Type B pancreatic cell (in vitro differentiated cells): ENCODE measurements at regions not wholly inside any gene's neighbourhood (a gene's known extent, or its start where the extent isn't known, plus 50 kb on each side); places are given as distances from the start of the nearest gene placed in this dataset.

Source experiments
- DNase-seq: peaks from one replicate; pipeline ENCODE4 v3.0.0; 2021; ENCODE audit warnings: mixed read lengths; ENCODE audit not compliant: unreplicated experiment; ENCODE audit errors: extremely low spot score
- H3K27ac Mint-ChIP-seq: 2 replicates; pipeline ENCODE4 v1.8.0; 2021; ENCODE audit warnings: mild to moderate bottlenecking, mixed read lengths
- H3K27me3 Mint-ChIP-seq: 2 replicates; pipeline ENCODE4 v1.8.0; 2021; ENCODE audit warnings: mixed read lengths
- H3K36me3 Mint-ChIP-seq: 2 replicates; pipeline ENCODE4 v1.8.0; 2021; ENCODE audit warnings: mixed read lengths
- H3K4me1 Mint-ChIP-seq: one replicate; pipeline ENCODE4 v1.8.0; 2021; ENCODE audit warnings: mixed read lengths; ENCODE audit not compliant: unreplicated experiment
- H3K4me3 Mint-ChIP-seq: 2 replicates; pipeline ENCODE4 v1.8.0; 2021; ENCODE audit warnings: mild to moderate bottlenecking, mixed read lengths
- H3K9me3 Mint-ChIP-seq: 2 replicates; pipeline ENCODE4 v1.8.0; 2021; ENCODE audit warnings: mixed read lengths
- TF ChIP-seq, protein P1 (sequence below): fragments of 200-600 bp; sonication (generic); conservative IDR thresholded peaks from 2 replicates; pipeline ENCODE4 v1.5.0; 2021; ENCODE audit warnings: antibody characterized with exemption, mild to moderate bottlenecking

DNA sequence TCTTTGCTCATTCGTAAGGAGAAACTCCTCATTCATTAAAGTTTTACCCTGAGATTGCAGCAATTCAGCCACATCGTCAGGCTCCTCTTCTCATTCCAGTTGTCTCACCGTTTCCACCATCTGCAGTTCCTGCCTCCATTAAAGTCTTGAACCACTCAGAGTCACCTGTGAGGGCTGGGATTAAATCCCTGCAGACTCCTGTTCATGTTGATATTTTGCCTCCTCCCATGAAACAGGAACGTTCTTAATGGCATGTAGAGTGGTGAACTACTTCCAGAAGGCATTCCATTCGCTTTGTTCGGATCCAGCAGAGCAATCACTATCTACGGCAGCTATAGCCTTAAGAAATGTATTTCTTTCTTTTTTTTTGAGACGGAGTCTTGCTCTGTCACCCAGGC, 96.5 kb upstream of the FAM20C start:
- DNase-seq = no peak
- H3K27me3 Mint-ChIP-seq = peaks cover 25% of the 10 kb centered on the region
- H3K9me3 Mint-ChIP-seq = no peaks in the 10 kb centered on the region
- H3K27ac Mint-ChIP-seq = no peak overlapping the region
- TF ChIP-seq, protein P1, sequence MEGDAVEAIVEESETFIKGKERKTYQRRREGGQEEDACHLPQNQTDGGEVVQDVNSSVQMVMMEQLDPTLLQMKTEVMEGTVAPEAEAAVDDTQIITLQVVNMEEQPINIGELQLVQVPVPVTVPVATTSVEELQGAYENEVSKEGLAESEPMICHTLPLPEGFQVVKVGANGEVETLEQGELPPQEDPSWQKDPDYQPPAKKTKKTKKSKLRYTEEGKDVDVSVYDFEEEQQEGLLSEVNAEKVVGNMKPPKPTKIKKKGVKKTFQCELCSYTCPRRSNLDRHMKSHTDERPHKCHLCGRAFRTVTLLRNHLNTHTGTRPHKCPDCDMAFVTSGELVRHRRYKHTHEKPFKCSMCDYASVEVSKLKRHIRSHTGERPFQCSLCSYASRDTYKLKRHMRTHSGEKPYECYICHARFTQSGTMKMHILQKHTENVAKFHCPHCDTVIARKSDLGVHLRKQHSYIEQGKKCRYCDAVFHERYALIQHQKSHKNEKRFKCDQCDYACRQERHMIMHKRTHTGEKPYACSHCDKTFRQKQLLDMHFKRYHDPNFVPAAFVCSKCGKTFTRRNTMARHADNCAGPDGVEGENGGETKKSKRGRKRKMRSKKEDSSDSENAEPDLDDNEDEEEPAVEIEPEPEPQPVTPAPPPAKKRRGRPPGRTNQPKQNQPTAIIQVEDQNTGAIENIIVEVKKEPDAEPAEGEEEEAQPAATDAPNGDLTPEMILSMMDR = no peak
- no peaks in the 10 kb centered on the region for H3K36me3 Mint-ChIP-seq
- no peak overlapping the region for H3K4me3 Mint-ChIP-seq
- peaks cover 5% of the 10 kb centered on the region for H3K4me1 Mint-ChIP-seq

DNA sequence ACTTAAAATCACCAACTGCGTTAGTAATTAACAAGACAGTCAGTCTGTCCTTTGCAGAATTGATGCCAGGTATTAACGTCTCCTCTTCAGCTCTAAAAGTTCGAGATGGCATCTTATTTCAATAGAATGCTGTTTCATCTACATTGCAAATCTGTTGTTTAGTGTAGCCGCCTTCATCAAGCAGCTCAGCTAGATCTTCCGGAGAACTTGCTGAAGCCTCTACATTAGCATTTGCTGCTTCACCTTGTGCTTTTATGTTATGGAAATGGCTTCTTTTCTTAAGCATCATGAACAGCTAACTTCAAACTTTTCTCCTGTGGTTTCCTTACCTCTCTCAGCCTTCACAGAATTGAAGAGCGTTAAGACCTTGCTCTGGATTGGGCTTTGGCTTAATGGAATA, 95.5 kb upstream of the FAM20C start:
- peaks cover 5% of the 10 kb centered on the region for H3K4me1 Mint-ChIP-seq
- no peaks in the 10 kb centered on the region for H3K36me3 Mint-ChIP-seq
- H3K4me3 Mint-ChIP-seq = no peak overlapping the region
- DNase-seq = no peak
- H3K27me3 Mint-ChIP-seq = peaks cover 22% of the 10 kb centered on the region
- no peaks in the 10 kb centered on the region for H3K9me3 Mint-ChIP-seq
- TF ChIP-seq, protein P1 = no peak
- no peak overlapping the region for H3K27ac Mint-ChIP-seq

DNA sequence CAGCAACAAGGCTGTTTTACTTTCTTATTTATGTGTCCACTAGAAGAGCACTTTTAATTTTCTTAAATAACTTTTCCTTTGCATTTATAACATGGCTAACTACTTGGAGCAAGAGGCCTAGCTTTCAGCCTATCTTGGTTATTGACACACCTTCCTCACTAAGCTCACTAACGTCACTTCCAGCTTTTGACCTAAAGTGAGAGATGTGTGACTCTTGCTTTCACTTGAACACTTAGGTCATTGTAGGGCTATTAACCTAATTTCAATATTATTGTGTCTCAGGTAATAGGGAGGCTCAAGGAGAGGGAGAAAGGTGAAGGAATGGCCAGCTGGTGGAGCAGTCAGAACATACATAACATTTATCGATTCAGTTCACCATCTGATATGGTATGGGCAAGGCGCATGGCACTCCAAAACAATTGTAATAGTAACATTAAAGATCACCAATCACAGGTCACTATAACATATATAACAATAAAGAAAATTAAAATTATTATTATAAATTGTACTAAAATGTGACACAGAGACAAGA, 95.0 kb upstream of the FAM20C start:
- peaks cover 5% of the 10 kb centered on the region for H3K4me1 Mint-ChIP-seq
- H3K27ac Mint-ChIP-seq = no peak overlapping the region
- H3K4me3 Mint-ChIP-seq = no peak overlapping the region
- H3K36me3 Mint-ChIP-seq = no peaks in the 10 kb centered on the region
- H3K9me3 Mint-ChIP-seq = no peaks in the 10 kb centered on the region
- no peak for DNase-seq
- TF ChIP-seq, protein P1 = no peak
- peaks cover 19% of the 10 kb centered on the region for H3K27me3 Mint-ChIP-seq

DNA sequence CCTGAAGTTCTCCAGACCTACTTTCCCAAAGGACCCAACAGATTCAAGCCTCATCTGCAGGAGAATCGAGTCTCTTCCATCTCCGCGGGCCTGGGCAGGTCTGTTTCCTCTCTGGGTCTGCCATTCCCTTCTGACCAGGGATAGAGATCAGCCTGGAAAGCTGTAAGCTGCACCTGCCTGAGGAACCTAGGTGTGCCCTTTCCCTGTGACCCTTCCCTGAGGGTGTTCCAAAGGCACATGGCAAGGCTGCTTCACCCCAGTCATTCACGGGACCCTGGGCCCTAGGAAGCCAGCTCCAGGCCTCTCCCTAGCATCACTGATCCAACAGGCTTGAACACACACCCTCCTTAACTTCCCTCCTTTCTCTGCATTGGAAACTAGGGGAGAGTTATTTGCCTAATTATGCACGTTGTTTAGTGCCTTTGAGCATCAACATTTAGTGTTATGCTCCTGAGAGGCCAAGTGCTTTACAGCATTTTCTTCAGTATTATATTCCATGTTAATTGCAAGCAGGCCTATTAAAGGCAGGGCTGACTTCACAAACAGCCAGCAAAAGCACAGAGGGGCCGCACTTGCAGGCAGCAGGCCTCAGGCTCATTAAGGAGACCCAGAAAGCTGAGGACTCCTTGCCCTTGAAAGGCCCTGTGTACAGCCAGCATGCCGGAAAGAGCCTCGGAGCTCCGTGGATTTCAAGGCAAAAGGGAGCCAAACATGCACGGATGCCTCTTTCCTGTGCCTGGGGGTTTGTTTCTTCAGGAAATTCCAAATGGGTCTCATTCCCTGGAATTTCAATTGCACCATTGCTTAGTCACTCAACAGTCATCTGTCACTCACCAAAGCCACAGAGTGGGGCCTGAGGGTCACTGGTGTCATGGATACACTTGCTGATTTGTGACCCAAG, 91.0 kb upstream of the FAM20C start:
- no peak for DNase-seq
- Mint-ChIP-seq H3K4me1 (no peaks in the 10 kb centered on the region), H3K27me3 (peaks cover 7% of the 10 kb centered on the region), H3K9me3 (no peaks in the 10 kb centered on the region), H3K36me3 (no peaks in the 10 kb centered on the region), H3K4me3 (no peak overlapping the region), H3K27ac (no peak overlapping the region)
- TF ChIP-seq, protein P1 = no peak

DNA sequence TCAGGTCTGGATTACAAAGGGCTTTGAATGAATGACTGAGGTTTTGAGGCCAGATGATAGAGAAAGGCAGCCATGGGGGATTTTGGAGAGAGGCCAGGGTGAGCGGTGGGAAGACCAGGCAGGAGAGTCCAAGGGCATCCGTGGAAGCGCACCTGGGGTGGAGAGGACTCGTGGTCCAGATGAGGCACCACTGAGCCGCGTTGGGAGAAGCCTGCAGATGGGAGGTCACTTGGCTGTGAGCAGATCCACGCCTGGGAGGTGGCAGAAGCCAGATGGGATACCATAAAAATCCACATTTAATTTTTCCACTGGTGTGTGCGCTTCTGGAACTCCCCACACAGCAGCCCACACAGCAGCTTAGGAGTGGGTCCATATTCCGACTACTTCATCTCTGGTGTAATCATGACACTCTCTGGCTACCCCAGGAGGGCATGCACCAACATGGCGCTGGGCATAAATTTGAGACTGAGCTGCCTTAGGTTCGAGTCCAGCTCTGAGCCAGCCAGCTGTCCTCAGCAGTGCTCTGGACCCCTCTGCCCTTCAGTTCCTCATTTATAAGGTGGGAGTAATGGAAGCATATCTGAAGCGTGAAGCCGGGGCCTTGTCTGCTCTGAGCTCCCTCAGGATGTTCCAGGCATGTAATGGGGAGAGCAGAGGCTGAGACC, 90.2 kb upstream of the FAM20C start:
- no peak overlapping the region for H3K4me3 Mint-ChIP-seq
- TF ChIP-seq, protein P1 = no peak
- no peaks in the 10 kb centered on the region for H3K9me3 Mint-ChIP-seq
- no peaks in the 10 kb centered on the region for H3K4me1 Mint-ChIP-seq
- H3K27ac Mint-ChIP-seq = no peak overlapping the region
- H3K36me3 Mint-ChIP-seq = no peaks in the 10 kb centered on the region
- DNase-seq = no peak
- H3K27me3 Mint-ChIP-seq = peaks cover 10% of the 10 kb centered on the region
